ENCODE measurements at regions not wholly inside any gene's neighbourhood (a gene's known extent, or its start where the extent isn't known, plus 50 kb on each side); places are given as distances from the start of the nearest gene placed in this dataset.
"Not testable (repeated sequence)": the region's sequence is repeated elsewhere in the genome, so short reads cannot be mapped to it uniquely, and the experiment has no call there.

DNA sequence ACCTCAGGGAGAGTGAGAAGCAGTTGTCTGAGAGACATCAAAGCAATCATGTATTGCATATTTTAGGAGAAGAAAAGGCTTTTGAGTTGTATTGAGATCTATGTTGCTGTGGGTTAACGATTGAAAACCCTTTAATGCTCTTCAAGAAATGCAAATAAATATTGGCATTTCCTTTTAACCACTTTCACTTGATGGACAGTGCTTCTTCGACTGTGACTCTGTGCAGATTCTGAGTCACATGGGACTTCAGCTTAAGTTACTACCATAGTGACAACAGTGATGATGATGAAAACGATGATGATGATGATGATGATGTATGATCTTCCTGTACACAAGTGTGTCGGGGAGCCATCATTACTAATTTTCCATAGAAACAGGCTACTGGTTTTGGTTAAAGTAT is 181.8 kb downstream of the AKAIN1 start:
- no peak for DNase-seq

DNA sequence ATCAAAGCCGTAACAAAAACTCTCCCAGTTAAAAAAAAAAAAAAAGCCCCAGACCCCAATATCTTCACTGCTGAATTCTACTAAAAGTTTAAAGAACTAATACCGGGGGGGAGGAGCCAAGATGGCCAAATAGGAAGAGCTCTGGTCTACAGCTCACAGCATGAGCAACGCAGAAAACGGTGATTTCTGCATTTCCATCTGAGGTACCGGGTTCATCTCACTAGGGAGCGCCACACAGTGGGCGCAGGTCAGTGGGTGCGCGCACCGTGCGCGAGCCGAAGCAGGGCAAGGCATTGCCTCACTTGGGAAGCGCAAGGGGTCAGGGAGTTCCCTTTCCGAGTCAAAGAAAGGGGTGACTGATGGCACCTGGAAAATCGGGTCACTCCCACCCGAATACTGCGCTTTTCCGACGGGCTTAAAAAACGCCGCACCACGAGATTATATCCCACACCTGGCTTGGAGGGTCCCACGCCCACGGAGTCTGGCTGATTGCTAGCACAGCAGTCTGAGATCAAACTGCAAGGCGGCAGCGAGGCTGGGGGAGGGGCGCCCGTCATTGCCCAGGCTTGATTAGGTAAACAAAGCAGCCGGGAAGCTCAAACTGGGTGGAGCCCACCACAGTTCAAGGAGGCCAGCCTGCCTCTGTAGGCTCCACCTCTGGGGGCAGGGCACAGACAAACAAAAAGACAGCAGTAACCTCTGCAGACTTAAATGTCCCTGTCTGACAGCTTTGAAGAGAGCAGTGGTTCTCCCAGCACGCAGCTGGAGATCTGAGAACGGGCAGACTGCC is 192.8 kb downstream of the AKAIN1 start:
- DNase-seq: not testable (repeated sequence)

DNA sequence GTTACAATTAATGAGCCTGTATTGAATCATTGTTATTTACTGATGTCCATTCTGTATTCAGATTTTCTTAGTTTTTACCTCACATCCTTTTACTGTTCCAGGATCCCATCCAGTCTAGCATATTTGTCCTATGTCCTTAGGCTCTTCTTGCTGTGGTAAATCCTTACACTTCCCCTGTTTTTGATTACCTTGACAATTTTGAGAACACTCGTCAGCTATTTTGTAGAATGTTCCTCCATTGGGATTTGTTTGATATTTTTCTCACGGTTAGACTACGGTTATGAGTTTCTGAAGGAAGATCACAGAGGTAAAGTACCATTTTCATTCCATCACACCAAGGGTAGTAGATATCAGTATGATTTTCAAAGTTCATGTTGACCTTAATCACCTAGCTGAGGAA is 202.3 kb downstream of the AKAIN1 start:
- DNase-seq: no peak

DNA sequence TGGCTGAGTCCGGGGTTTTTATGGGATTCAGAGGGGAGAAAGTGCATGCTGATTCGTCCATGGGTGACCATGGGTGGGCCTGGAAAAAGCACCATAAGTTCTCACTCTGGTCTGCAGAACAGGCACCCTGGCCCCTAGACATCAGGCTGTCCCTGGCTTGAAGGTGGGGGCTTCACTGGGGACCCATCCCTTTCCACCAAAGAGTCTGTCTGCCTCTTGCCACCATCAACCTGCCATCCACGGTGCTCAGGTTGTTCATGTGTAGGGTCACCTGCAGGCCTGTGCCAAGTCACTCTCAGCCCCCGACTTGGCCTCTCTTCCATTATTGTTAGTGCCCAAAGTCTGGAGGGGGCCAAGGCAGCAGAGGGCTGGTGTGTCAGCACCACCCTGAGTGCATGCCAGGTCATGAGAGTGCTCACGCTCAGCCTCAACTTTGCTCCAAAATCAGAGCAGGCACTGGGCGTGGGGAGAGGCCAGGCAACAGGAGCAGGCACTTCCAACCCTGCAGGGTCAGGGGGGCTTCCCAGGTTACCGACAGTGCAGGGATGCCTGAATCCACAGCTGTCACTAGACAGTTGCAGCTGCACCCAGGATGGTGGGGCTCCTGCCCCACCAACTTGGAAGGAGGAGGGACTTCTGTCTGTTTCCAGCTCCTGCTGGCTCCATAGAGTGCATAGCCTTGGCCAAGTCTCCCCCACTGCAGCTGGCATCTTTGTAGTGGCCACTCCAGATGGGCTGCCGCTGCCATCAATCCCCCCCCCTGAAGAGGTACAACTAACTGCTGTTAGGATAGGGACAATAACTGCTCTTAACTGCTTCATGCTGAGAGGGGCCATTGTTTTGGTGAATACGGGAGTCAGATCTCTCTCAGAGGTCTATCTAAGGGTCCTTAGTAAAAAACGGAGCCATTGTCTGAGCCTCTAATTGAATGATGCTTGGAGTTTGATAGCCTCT is 209.3 kb downstream of the AKAIN1 start:
- DNase-seq: no peak

DNA sequence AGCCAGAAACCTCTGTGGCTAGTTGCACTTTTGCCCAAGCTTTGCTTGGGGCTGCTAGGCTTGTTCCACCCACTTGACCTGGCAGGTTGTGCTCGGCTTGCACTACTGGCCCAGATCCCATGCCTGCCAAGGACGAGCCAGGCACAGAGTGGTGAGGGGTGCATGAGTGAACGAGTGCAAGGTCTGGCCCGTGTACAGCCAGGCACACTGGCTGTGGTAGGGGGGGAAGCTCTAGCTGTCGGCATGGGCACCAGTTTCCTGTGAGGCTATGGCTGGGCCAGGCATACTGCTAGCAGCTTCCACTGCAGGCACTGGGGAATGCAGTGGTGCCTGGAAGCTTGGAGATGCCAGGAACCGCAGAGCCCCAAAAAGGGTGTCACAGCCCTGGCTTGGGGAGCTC is 210.4 kb downstream of the AKAIN1 start:
- no peak for DNase-seq

DNA sequence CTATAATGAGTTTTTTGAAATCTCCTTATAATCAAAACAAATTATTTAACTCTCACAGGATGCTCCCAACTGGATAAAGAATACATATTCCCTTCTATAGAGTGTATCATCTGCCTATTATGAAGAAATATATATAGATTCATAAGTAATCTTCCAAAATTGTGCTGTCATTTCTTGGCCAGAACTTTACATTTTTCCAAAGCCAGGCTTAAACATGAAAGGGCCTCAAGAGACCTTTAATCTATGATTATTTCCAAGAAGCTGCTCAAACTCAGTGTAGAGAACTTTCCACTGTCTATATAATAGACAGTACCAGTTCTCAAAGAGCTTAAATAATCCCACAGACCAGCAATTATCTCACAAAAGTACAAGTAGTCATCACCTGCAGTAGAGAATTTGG is 211.0 kb downstream of the AKAIN1 start:
- no peak for DNase-seq

DNA sequence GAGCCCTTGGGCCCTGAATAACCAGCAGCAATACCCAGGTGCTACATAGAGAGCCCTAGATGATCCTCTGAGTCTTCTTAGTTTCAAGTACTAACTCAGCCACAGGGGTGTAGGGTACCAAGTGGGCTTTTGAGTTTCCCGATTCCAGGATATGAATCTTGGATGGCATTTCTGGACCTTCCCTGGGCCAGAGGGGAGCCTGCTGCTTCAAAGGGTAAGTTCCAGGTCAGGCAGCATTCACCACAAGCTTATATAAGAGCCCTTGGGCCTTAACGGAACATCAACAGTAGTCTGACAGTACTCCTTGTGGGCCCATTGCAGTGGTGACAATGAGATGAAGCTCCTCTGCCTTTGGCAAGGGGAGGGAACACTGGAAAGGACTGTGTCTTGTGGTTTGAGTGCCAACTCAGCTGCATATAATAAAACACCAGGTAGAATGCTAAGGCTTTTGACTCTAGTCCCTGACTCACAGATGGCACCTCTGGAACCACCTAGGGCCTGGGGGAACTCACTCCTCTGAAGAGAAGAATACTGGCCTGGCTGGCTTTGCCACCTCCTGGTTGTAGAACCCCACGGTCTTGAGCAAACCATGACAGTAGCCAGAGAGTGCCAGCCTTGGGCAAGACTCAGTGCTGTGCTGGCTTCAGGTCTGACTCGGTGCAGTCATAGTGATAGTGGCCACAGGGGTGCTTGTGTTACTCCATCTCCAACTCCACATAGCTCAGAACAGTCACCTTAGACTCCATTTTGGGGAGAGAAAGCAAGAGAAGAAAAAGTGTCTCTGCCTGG is 235.7 kb downstream of the AKAIN1 start:
- DNase-seq: no peak

DNA sequence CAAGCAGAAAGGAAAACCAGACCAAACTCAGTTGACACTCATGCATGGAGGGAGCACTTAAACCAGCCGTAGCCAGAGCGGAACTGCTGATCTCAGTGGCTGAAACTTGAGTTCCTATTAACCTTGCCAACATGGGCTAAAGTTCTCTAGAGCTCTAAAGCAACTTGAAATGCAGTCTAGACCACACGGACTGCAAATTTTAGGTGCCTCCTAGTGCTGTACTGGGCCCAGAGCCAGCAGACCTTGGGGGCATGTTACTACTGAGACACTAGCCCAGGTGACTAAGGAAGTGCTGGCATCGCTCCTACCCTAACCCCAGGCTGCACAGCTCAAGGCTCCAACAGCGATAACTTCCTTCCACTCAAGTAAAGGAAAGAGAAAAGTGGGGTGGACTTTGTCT is 236.5 kb downstream of the AKAIN1 start:
- no peak for DNase-seq

DNA sequence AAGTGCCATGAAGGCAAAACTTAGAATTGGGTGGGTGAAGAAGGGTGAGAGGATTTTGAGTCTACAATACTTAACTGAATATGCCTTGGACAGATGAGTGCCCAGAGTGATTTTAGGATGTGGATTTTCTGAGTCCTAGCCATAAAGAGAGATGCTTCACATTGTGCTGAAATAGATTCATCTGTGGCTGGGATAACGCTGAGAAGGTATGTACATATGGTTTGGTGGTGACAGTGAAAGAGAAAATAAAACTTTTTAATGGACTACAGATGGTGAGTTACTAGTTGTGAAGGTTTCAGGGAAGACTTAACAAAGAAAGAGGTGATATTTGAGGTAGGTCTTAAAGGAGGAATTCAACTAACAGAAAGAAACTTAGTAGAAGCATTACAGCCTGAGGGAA is 265.8 kb downstream of the AKAIN1 start:
- no peak for DNase-seq

DNA sequence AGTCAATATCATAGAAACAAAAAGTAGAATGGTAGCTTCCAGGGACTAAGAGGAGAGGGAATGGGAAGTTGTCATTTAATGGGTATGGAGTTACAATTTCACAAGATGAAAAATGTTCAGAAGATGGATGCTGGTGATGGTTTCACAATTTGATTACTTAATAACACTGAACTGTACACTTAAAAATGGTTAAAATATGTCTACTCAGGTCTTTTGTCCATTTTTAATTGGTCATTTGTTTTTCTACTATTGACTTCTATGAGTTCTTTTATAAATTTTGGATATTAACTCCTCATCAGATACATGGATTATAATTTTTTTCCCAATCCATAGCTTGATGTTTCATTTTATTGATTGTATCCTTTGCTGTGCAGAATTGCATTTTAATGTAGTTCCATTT is 275.5 kb downstream of the AKAIN1 start:
- no peak for DNase-seq

DNA sequence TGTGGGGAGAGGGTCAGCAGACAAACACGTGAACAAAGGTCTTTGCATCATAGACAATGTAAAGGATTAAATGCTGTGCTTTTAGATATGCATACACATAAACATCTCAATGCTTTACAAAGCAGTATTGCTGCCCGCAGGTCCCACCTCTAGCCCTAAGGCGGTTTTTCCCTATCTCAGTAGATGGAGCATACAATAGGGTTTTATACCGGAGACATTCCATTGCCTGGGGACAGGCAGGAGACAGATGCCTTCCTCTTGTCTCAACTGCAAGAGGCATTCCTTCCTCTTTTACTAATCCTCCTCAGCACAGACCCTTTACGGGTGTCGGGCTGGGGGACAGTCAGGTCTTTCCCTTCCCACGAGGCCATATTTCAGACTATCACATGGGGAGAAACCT is 279.5 kb downstream of the AKAIN1 start:
- not testable (repeated sequence) for DNase-seq

DNA sequence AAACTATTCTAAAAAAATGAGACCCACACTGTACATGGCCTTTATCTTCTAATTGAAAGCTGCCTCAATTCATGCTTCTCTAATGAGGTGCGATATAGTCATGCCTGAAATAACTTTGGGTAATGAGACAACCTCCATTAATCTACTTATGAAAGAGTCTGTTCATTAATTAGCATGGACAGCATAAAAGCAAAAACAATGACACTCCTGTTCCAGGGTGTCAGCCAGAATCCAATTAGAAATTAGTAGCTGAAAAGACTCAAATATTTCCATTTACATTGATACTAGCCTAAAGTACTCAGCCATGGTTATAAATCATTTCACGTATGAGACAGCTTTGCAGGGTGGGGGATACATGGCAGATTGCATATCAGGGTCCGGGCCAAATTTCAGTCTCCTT is 288.7 kb downstream of the AKAIN1 start:
- DNase-seq: no peak

DNA sequence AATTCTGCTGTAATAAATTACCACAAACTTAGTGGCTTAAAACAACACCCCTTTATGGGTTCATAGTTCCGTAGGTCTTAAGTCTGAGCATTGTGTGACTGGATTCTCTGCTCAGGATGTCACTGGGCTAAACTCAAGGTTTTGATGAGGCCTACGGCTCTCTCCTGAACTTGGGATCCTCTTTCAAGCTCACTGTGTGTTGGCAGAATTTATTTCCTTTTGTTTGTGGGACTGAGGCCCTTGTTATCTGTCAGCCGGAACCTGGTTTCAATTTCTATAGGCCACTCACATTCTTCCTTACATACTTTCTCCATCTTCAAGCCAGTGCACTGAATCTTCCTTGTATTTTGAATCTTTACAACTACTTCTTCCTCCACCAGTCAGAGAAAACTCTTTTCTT is 290.2 kb downstream of the AKAIN1 start:
- DNase-seq: no peak

DNA sequence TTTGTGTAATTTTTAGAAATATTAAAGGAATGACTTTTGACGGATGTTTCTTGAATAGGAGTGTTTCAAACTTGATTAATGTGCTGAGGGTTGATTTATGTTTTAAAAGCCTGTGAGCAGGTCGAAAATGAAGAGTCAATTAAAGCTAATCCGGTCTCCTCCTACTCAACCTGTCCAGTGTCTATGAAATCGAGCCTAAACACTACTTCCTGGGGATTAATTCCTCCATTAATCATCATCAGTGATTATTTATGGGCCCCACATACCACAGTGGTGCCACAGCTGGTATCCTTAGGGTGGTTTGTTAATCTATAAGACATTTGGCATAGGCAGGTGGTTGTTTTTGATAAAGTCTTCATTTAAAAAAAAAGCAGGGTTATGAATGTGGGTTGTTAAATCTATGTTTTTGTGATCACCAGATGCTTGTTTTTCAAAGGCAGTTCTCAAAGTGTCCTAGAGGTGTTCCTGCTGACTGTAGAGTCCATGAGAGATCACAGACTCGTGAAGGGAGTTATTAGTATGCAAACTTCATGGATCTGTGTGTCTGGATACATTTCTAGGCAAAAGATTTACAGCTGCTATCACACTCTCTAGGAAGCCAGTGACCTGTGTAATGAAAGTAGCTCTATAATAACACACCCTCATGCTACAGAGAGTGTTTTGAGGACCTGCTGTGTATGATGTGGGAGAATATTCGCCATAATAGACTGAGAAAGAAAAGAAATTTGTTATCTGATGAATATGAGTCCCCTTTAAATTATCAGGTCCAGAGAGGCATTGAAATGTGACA is 308.6 kb downstream of the AKAIN1 start:
- DNase-seq: no peak

DNA sequence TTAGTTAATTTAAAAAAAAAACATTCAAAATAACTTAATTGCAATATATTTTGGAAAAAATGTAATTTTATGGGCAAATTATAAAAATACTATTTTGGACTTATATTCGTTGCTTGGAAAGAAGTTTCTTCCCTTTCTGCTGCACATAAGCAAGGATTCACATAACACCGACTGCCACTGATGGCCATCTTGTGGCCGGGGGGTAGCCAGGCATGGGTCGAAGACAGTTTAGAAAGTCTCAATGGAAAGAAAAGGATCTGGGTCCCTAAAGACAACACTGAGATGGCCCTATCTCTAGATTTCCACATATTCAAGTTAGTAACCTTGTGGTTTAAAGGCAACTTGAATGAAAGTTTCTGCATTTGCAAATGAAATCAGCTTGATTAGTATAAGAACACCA is 318.6 kb downstream of the AKAIN1 start:
- no peak for DNase-seq

DNA sequence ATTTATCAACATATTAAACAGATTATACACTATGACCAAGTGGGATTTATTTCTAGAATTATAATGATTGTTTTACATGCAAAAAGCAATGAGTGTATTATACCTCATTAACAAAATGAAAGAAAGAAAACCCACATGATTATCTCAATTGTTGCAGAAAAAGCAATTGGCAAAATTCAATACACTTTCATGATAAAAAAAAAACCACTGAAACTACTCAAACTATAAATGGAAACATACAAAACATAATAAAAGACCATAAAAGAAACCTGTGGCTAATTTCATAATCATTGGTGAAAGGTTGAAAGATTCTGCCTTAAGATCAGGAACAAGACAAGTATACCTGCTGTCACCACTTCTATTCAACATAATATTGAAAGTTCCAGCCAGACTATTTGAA is 325.9 kb downstream of the AKAIN1 start:
- no peak for DNase-seq

DNA sequence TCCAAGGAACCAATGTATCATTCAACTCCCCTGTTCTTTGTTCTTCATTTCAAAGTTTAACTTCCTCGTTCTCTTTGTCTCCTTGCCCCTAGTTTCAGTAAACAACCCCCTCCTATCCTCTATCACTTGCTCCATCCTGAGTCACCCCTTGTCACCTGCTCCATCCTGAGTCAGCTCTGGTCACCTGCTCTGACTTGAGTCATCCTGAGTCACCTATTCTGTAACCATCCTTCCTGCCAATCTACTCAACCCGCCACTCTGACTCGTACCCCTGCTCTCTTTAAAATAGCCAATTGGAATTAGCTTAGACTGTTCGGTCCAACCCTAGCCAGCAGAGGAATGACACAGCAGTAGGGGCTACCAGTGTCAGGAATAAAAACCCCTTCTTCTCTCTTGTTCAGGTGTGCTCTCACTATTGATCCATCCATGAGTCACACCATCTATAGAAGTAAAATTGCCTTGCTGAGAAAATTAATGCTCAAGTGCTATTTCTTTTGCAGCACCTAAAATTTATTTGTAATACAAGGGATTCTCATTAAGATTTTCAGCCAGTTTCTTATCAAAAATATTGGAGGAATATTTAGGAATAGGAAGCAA is 326.8 kb downstream of the AKAIN1 start:
- DNase-seq: no peak

DNA sequence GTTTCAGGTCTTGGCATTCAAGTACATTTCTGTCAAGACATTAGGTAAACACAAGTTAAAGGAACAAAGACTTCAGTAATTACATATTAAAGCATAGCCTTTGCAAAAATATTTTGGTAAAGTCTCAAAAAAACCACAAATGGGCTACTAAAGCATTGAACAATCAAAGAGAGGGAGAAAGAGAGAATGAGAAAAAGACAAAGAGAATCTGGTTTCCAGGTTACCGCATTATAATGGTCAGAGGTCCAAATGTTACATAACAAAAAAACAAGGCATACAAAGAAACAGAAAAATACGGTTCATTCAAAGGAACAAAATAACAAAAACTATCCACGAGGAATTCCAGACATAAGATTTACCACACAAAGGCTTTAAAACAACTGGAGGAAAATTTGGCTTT is 327.9 kb downstream of the AKAIN1 start:
- DNase-seq: no peak

DNA sequence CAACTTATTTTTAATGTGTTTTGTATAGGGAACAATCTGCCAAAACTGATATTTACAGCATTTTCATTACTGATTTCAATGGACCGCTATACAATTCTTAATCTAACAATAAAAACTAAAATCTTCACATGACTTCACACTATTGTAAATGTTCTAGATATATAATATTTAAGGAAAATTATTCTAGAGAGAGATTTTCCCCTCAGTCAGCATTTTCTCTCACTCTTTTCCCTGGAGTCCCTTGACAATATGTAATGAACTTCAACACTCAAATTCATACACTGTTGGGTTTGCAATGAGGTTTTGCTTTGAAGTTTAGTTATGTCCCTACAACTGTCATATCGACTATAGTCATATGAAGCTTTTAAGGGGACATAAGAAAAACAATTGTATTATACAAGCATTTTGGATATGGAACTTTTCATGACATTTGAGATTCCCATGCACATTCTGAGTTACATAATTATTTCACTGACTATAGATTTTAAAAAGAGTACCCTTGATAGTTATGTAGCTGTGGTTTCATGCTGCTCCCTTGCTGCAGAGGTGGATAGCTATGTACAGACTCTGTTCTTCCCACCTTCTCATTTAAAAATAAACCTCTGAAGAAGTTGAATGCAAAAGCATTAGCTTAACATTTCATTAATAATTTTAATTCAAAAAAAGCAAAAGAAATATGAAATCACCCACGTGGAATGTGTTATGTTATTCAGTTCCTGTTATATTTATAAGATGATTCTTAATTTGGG is 338.5 kb downstream of the AKAIN1 start:
- DNase-seq: no peak

DNA sequence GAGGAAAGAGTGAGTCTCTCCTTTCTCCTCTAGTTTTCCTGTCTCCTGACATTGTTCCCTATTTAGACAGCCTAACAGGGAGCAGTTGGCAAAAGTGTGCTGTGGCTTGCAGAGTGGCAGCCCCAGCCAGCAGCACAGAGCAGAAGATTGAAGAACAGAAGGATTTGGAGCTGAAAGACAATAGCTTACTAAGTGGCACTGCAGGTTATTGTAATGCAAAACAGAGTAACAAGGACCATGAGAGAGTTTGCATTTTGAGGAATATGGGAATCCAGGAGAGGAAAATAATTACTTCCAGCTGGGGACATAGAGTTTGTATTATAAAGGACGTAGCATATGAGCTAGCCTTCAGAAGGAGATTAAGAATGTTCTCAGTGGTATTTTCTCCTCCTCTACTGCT is 342.4 kb downstream of the AKAIN1 start:
- DNase-seq: no peak

DNA sequence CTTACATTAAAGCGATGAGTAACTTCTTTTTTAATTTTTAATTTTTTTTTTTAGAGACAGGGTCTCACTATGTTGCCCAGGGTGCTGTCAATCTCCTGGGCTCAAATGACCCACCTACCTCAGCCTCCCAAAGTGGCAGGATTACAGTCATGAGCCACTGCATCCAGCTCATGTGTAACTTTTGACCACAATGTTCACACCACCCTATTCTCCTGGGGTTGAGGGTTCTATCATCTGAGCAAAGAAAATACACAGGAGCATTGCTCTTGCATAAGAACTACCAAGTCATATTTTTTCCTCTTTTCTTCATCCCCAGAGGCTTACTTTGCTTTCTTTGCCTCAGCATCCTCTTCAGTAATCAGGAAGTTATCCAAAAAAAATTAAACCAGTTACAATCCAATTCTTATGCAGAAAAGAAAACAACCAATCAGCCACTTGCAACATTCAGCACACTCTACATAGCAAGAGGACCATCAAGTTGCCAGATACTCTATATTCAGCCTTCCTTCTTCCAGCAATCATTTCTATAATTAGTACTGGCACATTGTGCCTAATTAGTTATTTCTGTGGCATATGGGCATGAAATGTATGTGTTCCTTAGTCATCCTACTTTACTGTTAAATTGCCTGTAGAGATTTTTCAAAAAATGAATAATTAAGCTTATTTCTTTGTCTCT is 345.6 kb downstream of the AKAIN1 start:
- DNase-seq: no peak

Measured in stimulated activated CD4-positive, alpha-beta T cell treated with anti-CD3 and anti-CD28 coated beads, Interleukin-15, amount 100 ng/mL, for 24 hours (primary cell).